Peyer's patch (tissue), 4 donors: ENCODE measurements at regions not wholly inside any gene's neighbourhood (a gene's known extent, or its start where the extent isn't known, plus 50 kb on each side); places are given as distances from the start of the nearest gene placed in this dataset.
"Not testable (repeated sequence)": the region's sequence is repeated elsewhere in the genome, so short reads cannot be mapped to it uniquely, and the experiment has no call there.

Source experiments
- CTCF ChIP-seq, 6 experiments: fragments of 450-650 bp in 4 of 6; fragments of 200-600 bp in 2 of 6; sonication (generic) in 1 of 6; IDR thresholded peaks; one replicate each; pipeline ENCODE4 v1.5.1; 2017 to 2019; ENCODE audit warnings: antibody characterized with exemption in 6 of 6, mild to moderate bottlenecking in 3 of 6, moderate library complexity in 1 of 6
- POLR2A ChIP-seq, 2 donors: fragments of 450-650 bp; IDR thresholded peaks; one replicate each; pipeline ENCODE4 v1.5.1; 2017; ENCODE audit warnings: antibody characterized with exemption in 2 of 2, mild to moderate bottlenecking in 2 of 2, moderate library complexity in 2 of 2

- TF ChIP-seq CTCF, POLR2A (IDR thresholded peaks at IDR 0.05): not testable (repeated sequence)
These were observed 142.1 kb upstream of the TFAP2D start for GRCh38 chr6:50571230-50571629.
